Ovary (tissue), 7 donors: ENCODE measurements at regions not wholly inside any gene's neighbourhood (a gene's known extent, or its start where the extent isn't known, plus 50 kb on each side); places are given as distances from the start of the nearest gene placed in this dataset.

Experiments
- DNase-seq, 5 donors: peaks; one replicate each; pipeline ENCODE4 v3.0.0-alpha.2; 2019 to 2020
- H3K27ac ChIP-seq, 2 donors: fragments of 200-600 bp; one replicate each; pipeline versions ENCODE4 v1.5.1 to v1.8.0; 2019 to 2022
- H3K27me3 ChIP-seq: fragments of 200-600 bp; one replicate; pipeline ENCODE4 v1.8.0; 2022
- H3K36me3 ChIP-seq: fragments of 200-600 bp; sonication (generic); one replicate; pipeline ENCODE4 v1.5.1; 2019
- H3K4me1 ChIP-seq: one replicate; pipeline ENCODE4 v1.8.1; 2013; ENCODE audit warnings: mild to moderate bottlenecking, moderate library complexity; ENCODE audit not compliant: insufficient read depth
- H3K4me3 ChIP-seq: fragments of 200-600 bp; sonication (generic); one replicate; pipeline ENCODE4 v1.5.1; 2017
- H3K9me3 ChIP-seq, 2 donors: fragments of 200-600 bp in 1 of 2; sonication (generic) in 1 of 2; one replicate each; pipeline versions ENCODE4 v1.5.1 to v1.8.1; 2013 to 2019; ENCODE audit warnings: mild to moderate bottlenecking in 1 of 2, moderate library complexity in 1 of 2
- EP300 ChIP-seq: sonication (generic); formaldehyde crosslinking; IDR thresholded peaks from one replicate; pipeline ENCODE4 v1.6.1; 2017; ENCODE audit warnings: antibody characterized with exemption
- POLR2A ChIP-seq: fragments of 450-650 bp; IDR thresholded peaks from one replicate; pipeline ENCODE4 v1.6.1; 2017; ENCODE audit warnings: antibody characterized with exemption, mild to moderate bottlenecking, moderate library complexity
- WGBS, 3 donors: extraction: QIAGEN DNeasy Blood & Tissue Kit in 1 of 3; methylation state at CpG; one replicate each; pipeline versions ENCODE4 v1.1.5 to v1.1.7; 2013 to 2017; 5-methylcytosine and 5-hydroxymethylcytosine counted together
- intact Hi-C, 4 donors: fragments of 100-400 bp; cut with DNase I; formaldehyde crosslinking; loops; one replicate each; pipeline versions ENCODE4 v1.11.0 to v1.15.1; 2022 to 2023
- TF ChIP-seq, protein P1 (sequence below), 3 donors: fragments of 450-650 bp in 2 of 3; fragments of 200-600 bp in 1 of 3; IDR thresholded peaks; one replicate each; pipeline versions ENCODE4 v1.5.1 to v1.8.0; 2016 to 2022; ENCODE audit warnings: antibody characterized with exemption in 3 of 3, mild to moderate bottlenecking in 1 of 3
- donor health status: DM: no; HTN: no; CAD: no; lungs with moderate emphysema.
- donor health status: DM: no; HTN: no; CAD: no.
- donor health status: Bipolar disorder and iron deficiency.
- donor health status: DM: no; HTN: no; CAD: no.
- donor health status: DM: yes; HTN: yes; CAD: no.

DNA sequence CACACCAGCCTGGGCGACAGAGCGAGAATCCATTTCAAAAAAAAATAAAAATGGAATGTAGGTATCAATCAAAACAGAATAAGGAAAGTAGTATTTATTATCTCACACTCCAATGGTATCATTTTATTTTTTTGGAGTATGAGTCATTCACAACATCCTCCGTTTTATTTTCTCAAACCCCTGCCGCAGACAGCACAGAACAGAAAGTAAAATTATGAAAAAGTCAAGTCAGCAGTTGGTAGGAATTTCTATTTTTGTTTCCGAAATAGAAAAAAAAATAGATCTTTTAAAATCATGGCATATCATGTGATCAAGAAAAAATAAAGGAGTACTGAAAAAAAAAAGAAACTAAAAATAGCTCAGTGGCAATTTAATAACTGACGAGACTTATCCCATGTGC lies 490.7 kb upstream of the TENM3 start:
- TF ChIP-seq, protein P1, sequence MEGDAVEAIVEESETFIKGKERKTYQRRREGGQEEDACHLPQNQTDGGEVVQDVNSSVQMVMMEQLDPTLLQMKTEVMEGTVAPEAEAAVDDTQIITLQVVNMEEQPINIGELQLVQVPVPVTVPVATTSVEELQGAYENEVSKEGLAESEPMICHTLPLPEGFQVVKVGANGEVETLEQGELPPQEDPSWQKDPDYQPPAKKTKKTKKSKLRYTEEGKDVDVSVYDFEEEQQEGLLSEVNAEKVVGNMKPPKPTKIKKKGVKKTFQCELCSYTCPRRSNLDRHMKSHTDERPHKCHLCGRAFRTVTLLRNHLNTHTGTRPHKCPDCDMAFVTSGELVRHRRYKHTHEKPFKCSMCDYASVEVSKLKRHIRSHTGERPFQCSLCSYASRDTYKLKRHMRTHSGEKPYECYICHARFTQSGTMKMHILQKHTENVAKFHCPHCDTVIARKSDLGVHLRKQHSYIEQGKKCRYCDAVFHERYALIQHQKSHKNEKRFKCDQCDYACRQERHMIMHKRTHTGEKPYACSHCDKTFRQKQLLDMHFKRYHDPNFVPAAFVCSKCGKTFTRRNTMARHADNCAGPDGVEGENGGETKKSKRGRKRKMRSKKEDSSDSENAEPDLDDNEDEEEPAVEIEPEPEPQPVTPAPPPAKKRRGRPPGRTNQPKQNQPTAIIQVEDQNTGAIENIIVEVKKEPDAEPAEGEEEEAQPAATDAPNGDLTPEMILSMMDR (IDR thresholded peaks at IDR 0.05) = no peak
- TF ChIP-seq EP300 = no peak
- no peak for TF ChIP-seq POLR2A
- H3K9me3 ChIP-seq = no peaks in the 10 kb centered on the region
- WGBS, 3 donors = 40 to 63% (median 41%) methylated on average over 6 of the region's 6 CpGs
- no peaks in the 10 kb centered on the region for H3K4me1 ChIP-seq
- intact Hi-C loops = no loop called here
- H3K27ac ChIP-seq = no peak overlapping the region
- no peak overlapping the region for H3K4me3 ChIP-seq
- no peaks in the 10 kb centered on the region for H3K27me3 ChIP-seq
- no peaks in the 10 kb centered on the region for H3K36me3 ChIP-seq
- no peak for DNase-seq

DNA sequence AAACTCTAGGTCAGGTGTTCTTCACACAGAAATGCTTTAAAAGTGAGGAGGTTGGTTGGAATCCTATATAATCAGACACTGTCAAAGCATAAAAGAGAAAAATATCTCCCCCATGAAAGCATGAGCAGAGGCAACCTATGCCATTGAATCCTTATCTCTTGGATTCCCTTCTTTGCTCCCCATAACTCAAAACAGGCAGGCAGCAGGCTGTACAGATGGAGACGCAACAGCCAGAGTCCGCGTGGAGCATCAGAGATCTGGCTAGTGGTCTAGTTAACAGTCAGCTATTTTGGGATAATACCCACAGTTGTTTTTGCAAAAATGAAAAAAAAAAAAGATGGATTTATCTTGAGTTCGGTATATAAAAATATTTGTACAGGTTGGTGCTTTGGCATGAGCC lies 490.0 kb upstream of the TENM3 start:
- Histone ChIP-seq H3K9me3 (no peaks in the 10 kb centered on the region), H3K4me3 (no peak overlapping the region), H3K27me3 (no peaks in the 10 kb centered on the region), H3K4me1 (no peaks in the 10 kb centered on the region), H3K27ac (no peak overlapping the region), H3K36me3 (no peaks in the 10 kb centered on the region)
- WGBS, 3 donors = 42 to 62% (median 57%) methylated on average over 4 of the region's 4 CpGs
- DNase-seq = no peak
- TF ChIP-seq POLR2A (no peak), EP300 (no peak)
- TF ChIP-seq, protein P1 (IDR thresholded peaks at IDR 0.05) = no peak
- intact Hi-C loops = no loop called here

DNA sequence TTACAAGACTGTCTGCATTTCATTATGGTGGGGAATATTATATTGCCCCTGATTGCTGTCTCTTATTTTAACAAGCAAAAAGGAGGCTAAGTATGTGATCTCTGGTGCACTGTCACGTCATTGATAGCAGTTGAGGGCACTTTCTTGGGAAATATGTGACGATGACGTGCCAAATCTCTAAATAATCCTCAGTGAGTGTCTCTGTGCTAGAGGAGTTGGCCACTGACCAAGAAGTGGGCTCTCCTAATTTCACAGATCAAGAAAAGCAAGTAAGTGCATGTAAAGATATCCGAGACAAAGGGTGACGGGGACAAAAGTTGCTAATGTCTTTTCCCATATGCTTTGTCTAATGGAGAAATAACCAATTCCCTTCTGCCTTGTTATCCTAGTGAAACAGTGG lies 487.4 kb upstream of the TENM3 start:
- Histone ChIP-seq H3K27me3 (no peaks in the 10 kb centered on the region), H3K36me3 (no peaks in the 10 kb centered on the region), H3K4me1 (no peaks in the 10 kb centered on the region), H3K27ac (no peak overlapping the region), H3K4me3 (no peak overlapping the region), H3K9me3 (no peaks in the 10 kb centered on the region)
- intact Hi-C loops = no loop called here
- TF ChIP-seq, protein P1 (IDR thresholded peaks at IDR 0.05) = no peak
- TF ChIP-seq EP300 (no peak), POLR2A (no peak)
- 84 to 92% (median 88%) methylated on average over 5 of the region's 5 CpGs for WGBS, 3 donors
- DNase-seq = no peak

DNA sequence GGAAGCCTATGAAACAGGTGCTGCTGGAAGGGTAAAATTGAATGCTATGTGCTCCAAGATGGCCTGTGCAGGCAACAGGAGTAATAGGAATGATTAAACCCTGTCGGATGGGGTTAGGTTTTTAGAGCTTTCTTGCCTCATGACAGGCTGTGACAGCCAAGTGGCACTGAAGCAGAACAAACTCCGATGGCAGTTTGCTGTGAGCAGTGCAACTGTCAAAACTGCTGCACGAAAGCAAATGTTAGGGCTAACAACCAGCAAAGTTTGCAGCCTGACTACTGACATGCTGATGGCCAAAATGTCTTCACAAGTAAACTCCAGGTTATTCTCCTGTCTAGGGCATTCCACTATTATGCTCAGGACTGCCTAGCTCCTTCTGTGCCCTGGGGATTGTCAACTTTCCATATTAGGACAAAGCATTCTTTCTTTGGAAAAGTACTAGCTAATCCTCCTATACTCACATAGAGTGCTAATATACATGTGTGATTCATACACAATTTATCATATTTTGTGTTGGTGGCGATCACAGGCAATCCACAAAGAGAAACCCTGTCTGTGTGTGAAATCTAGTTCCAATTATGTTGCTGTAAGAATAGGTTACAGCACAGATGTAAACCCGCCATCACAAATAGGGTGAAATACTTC lies 486.6 kb upstream of the TENM3 start:
- intact Hi-C loops = no loop called here
- no peaks in the 10 kb centered on the region for H3K9me3 ChIP-seq
- no peaks in the 10 kb centered on the region for H3K27me3 ChIP-seq
- no peak for DNase-seq
- WGBS, 3 donors = 75 to 86% (median 82%) methylated on average over 5 of the region's 5 CpGs
- TF ChIP-seq EP300 = no peak
- TF ChIP-seq POLR2A = no peak
- TF ChIP-seq, protein P1 (IDR thresholded peaks at IDR 0.05) = no peak
- no peak overlapping the region for H3K4me3 ChIP-seq
- no peaks in the 10 kb centered on the region for H3K36me3 ChIP-seq
- no peak overlapping the region for H3K27ac ChIP-seq
- H3K4me1 ChIP-seq = no peaks in the 10 kb centered on the region
